ENCODE measurements at regions not wholly inside any gene's neighbourhood (a gene's known extent, or its start where the extent isn't known, plus 50 kb on each side); places are given as distances from the start of the nearest gene placed in this dataset.

DNA sequence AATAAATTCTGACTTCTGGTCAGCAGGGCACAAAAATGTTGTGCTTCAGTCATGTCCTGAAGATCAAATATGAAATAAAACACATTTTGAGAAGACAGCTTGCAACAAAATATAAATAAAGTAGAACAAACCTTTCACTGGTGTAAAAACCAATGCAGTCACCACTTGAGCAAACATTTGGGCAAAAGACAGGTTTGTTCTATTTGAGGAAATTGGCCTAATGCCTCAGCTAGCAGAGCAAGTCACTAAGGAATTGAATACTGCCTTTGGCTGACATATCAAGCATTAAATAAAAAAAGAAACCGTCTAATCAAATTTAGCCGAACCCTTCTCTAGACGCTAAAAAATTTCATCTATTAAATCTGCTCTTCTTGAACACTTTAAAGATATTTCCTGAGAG, 475.4 kb upstream of the CNTN3 start:
- no peak for DNase-seq (ENCODE audit: low spot score in 2 of 2)
- Mint-ChIP-seq H3K9me3 (peaks cover 7 to 17% of the 10 kb centered on the region in 2 donors), H3K36me3 (no peaks in the 10 kb centered on the region), H3K27ac (no peak overlapping the region)
- no peak for ATAC-seq

DNA sequence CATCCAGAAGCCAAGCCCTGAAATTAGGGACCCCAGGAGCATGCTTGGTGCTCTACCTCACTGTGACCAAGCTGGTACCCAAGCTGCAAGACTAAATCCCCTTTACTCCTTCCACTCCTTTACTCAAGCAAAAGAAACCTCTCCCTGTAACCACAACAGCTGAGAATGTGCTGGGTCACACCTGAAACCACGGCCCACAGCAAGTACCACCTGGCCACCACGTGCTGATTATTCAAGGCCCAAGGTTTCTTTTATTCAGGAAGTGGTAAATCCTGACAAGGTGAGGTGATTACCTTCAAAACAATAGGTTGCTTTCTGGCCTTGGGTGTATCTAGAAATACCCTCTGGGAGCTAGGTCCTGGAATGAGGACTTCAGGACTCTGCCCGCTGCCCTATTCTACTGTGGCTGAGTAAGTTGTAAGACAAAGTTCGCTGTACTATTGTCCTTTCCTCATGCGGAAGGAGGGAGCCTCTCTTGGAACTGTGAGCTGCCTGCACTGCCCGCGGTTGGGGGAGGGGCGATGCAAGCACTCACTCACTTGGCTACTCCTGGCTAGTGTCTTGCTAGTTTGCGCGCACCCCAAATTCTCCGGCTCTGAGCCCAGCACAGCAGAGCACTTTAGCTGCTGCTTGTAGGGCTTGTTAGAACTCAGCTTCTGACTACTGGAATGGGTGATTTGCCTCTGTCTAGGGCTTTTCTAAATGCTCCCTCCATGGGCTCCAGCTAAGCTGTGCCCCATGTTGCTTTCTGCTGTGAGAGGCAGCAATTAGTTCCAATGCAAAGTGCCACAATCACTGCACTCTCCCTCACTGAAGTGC, 487.1 kb upstream of the CNTN3 start:
- H3K36me3 Mint-ChIP-seq: peaks cover 5% of the 10 kb centered on the region in 2 donors
- ATAC-seq (no peak), DNase-seq (ENCODE audit: low spot score in 2 of 2) (no peak)
- H3K9me3 Mint-ChIP-seq: peaks cover 16 to 19% of the 10 kb centered on the region in 2 donors
- peak overlapping the region in 1 of 2 donors; percentile 14 for H3K27ac Mint-ChIP-seq

DNA sequence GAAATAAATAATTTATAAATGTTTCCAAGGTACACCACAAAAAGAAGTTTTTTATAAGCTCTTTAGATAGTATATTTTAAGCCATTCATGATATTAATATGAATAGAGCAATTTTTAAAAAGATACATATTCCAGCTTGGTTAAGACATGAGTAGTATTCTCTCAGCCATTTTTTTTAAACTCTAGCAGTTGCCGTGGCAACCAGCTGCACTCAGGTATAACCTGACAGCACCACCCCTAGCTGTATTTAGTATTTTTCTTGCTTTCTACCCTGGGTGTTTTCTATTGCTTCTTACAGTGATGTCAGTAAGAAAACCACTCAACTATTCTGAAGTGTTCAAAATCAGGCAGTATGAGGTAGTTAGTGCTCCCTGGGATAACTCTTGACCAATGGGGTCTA, 496.3 kb upstream of the CNTN3 start:
- H3K36me3 Mint-ChIP-seq: no peaks in the 10 kb centered on the region
- H3K27ac Mint-ChIP-seq: no peak overlapping the region
- DNase-seq (ENCODE audit: low spot score in 2 of 2): no peak
- ATAC-seq: no peak
- H3K9me3 Mint-ChIP-seq: peaks cover 0 to 7% of the 10 kb centered on the region in 2 donors

DNA sequence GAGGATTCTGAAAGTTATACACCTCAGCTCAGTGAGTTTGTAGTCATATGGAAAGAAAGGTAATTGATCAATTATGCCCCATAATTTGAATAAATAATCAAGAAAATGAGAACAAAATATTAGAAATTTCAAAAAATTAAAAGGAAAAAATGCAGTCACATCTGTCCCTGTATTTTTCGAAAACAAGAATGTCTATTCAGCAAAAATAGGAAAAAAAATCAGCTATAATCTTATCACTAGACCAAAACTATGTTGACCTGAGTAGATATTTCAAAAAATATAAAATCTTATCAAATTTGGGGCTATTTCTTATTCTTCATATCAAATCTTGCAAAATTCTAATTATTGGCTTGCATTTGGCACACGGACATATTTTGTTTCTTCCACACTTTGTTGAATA, 501.2 kb upstream of the CNTN3 start:
- no peak overlapping the region for H3K27ac Mint-ChIP-seq
- H3K36me3 Mint-ChIP-seq: no peaks in the 10 kb centered on the region
- DNase-seq (ENCODE audit: low spot score in 2 of 2): no peak
- no peak for ATAC-seq
- peaks cover 6 to 12% of the 10 kb centered on the region in 2 donors for H3K9me3 Mint-ChIP-seq

DNA sequence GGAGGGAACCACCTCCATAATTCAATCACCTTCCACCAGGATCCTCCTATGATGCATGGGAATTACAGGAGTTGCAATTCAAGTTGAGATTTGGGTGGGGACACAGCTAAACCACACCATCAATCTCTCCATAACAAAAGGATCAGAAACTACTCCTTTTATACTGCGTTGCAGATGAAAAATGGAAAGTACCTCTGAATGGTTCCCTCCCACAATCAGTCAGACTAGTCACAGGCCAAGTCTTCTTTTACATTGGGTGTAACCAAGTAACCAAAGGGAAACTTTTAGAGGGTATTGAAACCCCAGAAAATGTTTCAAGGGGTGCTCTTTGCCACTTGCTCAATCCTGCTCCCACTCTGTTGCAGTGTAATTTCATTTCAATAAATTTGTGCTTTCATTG, 504.3 kb upstream of the CNTN3 start:
- DNase-seq (ENCODE audit: low spot score in 2 of 2) (no peak), ATAC-seq (no peak)
- Mint-ChIP-seq H3K27ac (no peak overlapping the region), H3K36me3 (no peaks in the 10 kb centered on the region), H3K9me3 (peaks cover 6 to 12% of the 10 kb centered on the region in 2 donors)

DNA sequence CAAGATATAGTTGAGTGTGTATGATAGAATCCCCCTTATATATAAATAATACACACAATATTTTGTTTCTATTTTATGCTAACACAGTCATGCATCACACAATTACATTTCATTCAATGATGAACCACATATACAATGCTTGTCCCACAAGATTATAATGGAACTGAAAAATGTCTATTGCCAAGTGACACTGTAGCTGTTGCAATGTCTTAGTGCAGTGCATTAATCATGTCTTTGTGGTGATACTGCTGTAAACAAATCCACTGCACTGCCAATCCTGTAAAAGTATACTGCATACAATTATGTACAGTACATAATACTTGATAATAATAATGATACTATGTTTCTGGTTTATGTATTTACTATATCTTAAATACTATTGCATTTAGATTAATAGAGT, 512.1 kb upstream of the CNTN3 start:
- H3K9me3 Mint-ChIP-seq: peaks cover 5 to 7% of the 10 kb centered on the region in 2 donors
- H3K36me3 Mint-ChIP-seq: peaks cover 0 to 6% of the 10 kb centered on the region in 2 donors
- DNase-seq (ENCODE audit: low spot score in 2 of 2): no peak
- no peak for ATAC-seq
- no peak overlapping the region for H3K27ac Mint-ChIP-seq

DNA sequence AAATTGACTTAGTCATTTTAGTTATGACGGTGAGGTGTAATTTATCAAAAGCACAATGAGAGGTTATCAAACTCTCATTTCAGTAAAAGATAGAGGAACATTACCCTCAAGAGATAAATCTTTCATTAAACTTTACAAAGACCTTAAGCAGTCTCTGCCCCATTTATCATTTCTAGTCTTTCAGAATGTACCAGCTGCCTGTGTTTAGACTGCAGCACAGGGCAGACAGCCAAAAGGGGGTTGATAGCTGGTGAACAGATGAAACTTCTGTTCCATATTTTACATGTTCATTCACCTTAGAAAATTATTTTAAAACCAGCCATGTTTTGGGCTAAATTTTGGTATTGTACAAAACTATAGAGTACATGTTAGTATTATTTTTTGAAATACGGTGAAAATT, 514.6 kb upstream of the CNTN3 start:
- peaks cover 0 to 6% of the 10 kb centered on the region in 2 donors for H3K36me3 Mint-ChIP-seq
- DNase-seq (ENCODE audit: low spot score in 2 of 2) (no peak), ATAC-seq (no peak)
- no peak overlapping the region for H3K27ac Mint-ChIP-seq
- peaks cover 5 to 7% of the 10 kb centered on the region in 2 donors for H3K9me3 Mint-ChIP-seq

DNA sequence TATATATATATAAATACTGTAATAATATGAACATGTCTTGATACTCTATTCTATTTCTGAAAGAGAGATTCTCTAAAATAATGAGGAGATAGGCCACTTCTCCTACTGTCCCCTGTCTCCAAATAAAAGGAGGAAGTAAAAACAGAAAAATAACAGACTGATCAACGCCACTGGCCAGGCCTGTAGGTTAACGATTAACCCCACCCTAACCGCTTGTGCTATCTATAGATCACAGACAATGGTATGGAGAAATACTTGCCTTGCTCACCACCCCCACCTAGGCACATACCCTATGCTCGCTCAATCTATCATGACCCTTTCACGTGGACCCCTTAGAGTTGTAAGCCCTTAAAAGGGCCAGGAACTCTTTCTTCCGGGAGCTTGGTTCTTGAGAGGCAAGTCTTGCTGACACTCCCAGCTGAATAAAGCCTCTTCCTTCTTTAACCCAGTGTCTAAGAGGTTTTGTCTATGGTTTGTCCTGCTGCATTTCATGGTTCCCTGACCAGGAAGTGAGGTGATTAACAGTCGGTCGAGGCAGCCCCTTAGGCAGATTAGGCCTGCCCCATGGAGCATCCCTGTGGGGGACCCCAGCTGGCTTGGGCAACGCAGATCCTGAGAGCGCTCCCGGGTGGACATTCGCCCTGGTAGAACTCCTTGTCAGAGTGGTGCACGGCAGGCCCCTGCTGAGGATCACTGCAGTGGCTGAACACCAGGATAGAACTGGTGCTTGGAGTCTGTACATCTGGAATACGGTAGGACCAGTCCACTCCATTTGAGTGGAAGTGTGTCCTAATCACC, 521.8 kb upstream of the CNTN3 start:
- no peak overlapping the region for H3K27ac Mint-ChIP-seq
- peaks cover 4 to 7% of the 10 kb centered on the region in 2 donors for H3K36me3 Mint-ChIP-seq
- DNase-seq (ENCODE audit: low spot score in 2 of 2) (no peak), ATAC-seq (no peak)
- peaks cover 7 to 17% of the 10 kb centered on the region in 2 donors for H3K9me3 Mint-ChIP-seq

DNA sequence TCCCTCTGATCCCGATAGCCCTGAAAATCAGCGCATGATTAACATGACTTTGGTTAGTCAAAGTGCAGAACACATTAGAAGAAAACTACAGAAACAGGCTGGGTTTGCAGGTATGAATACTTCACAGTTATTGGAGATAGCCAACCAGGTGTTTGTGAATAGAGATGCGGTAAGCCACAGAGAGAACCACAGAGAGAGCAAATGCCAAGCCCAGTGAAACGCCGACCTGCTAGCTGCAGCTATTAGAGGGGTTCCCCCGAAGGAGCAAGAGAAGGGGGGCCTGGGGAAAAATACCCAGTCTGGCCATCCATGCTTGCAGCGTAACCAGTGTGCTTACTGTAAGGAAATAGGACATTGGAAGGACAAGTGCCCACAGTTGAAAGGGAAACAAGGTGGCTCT, 523.9 kb upstream of the CNTN3 start:
- peaks cover 4 to 7% of the 10 kb centered on the region in 2 donors for H3K36me3 Mint-ChIP-seq
- DNase-seq (ENCODE audit: low spot score in 2 of 2) (no peak), ATAC-seq (no peak)
- no peak overlapping the region for H3K27ac Mint-ChIP-seq
- H3K9me3 Mint-ChIP-seq: peaks cover 7 to 17% of the 10 kb centered on the region in 2 donors

DNA sequence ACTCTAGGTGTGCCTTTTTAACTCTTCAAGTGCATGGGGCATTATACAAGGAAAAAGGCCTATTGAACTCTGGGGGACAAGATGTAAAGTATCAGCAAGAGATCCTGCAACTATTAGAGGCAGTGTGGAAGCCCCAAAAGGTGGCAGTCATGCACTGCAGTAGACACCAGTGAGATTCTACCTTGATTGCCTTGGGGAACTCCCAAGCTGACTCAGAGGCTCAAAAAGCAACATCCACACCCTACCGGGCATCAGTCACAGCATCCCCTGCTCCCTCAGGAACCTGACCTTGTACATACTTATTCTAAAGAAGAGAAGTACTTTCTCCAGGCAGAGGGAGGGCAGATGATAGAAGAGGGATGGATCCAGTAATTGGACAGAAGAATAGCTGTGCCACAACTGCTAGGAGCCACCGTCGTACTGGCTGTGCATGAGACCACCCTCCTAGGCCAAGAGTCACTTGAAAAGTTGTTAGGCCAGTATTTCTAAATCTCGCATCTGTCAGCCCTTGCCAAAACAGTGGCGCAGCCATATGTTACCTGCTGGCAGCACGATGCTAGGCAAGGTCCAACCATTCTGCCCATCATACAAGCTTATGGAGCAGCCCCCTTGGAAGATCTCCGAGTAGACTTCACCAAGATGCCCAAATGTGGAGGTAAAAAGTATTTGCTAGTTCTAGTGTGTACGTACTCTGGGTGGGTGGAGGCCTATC, 523.1 kb upstream of the FRG2C start:
- DNase-seq (ENCODE audit: low spot score in 2 of 2): no peak
- no peak for ATAC-seq
- Mint-ChIP-seq H3K27ac (no peak overlapping the region), H3K9me3 (peaks cover 10 to 24% of the 10 kb centered on the region in 2 donors), H3K36me3 (peaks cover 4 to 7% of the 10 kb centered on the region in 2 donors)

DNA sequence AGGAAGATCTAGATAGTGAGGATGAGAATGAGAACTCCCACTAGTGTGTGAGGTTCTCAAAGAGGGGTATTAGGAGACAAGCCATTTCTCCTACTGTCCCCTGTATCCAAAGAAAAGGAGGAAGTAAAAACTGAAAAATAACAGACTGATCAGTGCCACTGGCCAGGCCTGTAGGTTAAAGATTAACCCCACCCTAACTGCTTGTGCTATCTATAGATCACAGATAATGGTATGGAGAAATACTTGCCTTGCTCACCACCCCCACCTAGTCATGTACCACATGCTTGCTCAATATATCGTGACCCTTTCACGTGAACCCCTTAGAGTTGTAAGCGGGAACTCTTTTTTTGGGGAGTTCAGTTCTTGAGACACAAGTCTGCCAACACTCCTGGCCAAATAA, 519.7 kb upstream of the FRG2C start:
- ATAC-seq (no peak), DNase-seq (ENCODE audit: low spot score in 2 of 2) (no peak)
- Mint-ChIP-seq H3K9me3 (peaks cover 6 to 16% of the 10 kb centered on the region in 2 donors), H3K27ac (no peak overlapping the region), H3K36me3 (no peaks in the 10 kb centered on the region)

DNA sequence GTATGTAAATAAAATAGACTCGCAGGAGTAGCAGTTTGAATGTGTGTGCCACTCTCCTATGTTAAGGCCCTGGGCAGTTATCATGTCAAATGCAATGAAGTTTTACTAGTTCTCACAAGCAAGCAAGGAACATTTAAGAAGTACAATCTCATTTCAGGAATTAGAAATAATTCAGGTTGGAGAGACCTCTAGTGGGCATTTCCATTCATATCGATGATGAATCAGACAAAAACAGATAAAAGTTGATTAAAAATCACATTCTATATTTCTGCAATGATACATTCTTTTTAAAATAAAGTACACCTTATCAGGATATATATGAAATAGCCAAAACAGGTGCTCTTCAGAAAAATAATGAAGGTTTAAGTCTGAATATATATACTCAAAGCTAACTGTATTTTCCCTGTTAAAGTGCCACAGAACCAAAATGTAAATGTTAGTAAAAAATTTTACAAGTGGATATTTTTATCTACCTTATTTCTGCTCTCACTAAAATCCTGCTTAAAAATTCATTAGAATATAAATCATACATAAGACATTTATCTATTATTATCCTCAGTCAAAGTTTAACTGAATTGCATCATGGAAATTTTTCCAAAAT, 492.4 kb upstream of the FRG2C start:
- ATAC-seq: no peak
- Mint-ChIP-seq H3K27ac (no peak overlapping the region), H3K36me3 (no peaks in the 10 kb centered on the region), H3K9me3 (no peaks in the 10 kb centered on the region)
- DNase-seq (ENCODE audit: low spot score in 2 of 2): no peak

DNA sequence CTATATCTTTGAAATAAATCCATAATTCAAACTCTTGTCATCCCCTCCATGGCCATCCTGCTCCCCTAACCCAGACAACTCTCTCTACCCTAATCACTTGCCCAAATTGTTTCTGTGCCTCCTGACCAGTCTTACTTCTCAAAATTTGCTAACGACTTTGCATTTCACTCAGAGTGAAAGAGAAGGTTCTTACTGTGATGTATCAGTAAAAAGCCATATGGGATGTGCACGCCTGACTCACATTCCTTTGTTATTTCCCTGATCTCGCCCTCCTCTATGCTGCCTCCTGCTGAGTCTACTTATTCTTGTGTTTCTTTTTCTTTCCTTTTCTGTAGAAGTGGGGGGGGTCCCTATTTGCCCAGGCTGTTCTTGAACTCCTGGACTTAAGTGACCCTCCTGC, 487.2 kb upstream of the FRG2C start:
- no peaks in the 10 kb centered on the region for H3K9me3 Mint-ChIP-seq
- ATAC-seq: no peak
- DNase-seq (ENCODE audit: low spot score in 2 of 2): no peak

DNA sequence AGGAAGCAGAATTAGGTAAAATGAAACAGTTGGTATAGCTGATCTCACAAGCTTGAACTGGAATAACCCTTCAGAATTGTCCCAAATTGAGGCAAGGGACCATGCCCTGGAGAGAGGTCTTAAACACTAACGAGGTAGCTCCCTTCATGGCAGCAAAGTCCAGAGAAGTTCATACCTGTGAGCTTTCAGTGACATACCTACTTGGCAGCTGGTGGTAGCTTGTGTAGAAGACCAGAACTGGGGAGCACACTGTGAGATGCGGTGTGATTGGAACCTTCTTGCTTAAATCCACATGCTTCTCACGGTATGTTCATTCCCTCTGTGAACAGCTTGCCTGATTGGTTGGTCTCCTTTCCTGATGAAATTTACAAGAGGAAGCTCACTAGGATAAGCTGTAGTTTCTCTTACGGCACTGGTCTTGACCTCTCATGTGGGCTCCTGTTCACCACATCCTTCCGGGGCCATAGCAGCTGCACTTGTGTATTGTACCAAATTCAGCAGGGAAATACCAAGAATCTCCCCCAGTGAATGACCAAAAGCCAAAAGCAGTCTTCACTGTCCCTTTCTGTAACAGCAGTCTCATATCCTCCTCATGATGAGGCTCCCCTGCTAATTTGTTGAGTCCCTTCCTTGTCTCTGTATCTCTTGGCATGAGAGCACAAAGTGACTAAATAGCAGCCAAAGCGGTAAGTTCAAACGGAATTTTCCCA, 483.7 kb upstream of the FRG2C start:
- Mint-ChIP-seq H3K9me3 (no peaks in the 10 kb centered on the region), H3K36me3 (no peaks in the 10 kb centered on the region), H3K27ac (no peak overlapping the region)
- ATAC-seq: no peak
- no peak for DNase-seq (ENCODE audit: low spot score in 2 of 2)

More for the DNA sequence above, 487.2 kb upstream of the FRG2C start:
- Mint-ChIP-seq H3K36me3 (no peaks in the 10 kb centered on the region), H3K27ac (no peak overlapping the region)

DNA sequence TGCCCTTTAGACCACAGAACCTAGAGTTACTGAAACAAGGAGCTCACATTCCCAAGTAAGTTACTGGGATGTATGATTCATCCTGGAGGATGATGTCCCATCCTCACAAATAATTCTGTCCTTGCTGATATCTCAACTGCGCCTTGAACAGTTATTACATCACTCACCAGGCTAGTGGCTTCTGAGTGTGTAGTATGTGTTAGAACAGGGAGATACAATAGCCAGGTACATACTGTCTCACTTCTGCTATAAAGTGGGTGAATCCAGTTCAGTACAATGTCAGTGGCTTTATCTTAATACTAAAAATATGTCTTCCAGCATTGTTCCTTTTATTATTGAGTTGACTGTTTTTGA, 483.2 kb upstream of the FRG2C start:
- H3K36me3 Mint-ChIP-seq: no peaks in the 10 kb centered on the region
- DNase-seq (ENCODE audit: low spot score in 2 of 2): no peak
- no peaks in the 10 kb centered on the region for H3K9me3 Mint-ChIP-seq
- ATAC-seq: no peak
- H3K27ac Mint-ChIP-seq: no peak overlapping the region

DNA sequence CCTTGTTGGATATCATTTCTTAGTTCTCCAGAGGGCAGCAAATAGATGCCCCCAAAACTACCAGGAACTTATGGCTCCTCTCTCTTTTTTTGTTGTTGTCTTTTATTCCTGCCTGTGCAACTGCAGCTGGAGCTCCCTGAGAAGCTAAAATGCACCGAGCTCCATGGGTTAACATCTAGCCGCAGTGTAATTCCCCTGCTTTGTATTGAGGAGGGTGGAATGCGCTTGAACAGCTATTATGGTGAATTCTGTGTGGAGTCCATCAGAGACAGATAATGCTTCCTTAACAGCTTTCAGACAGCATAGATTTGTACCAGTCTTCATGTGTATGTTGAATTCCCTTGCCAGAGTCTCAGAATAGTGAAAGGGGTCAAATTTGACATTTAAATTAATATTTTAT, 475.2 kb upstream of the FRG2C start:
- H3K36me3 Mint-ChIP-seq: no peaks in the 10 kb centered on the region
- no peak for ATAC-seq
- H3K27ac Mint-ChIP-seq: no peak overlapping the region
- DNase-seq (ENCODE audit: low spot score in 2 of 2): no peak
- no peaks in the 10 kb centered on the region for H3K9me3 Mint-ChIP-seq

Measured in activated naive CD4-positive, alpha-beta T cell treated with anti-CD3 and anti-CD28 coated beads, Interleukin-2, amount 50 U/mL, for 72 hours (primary cell).